HG02870 (cell line): ENCODE measurements at regions not wholly inside any gene's neighbourhood (a gene's known extent, or its start where the extent isn't known, plus 50 kb on each side); places are given as distances from the start of the nearest gene placed in this dataset.

Source experiments
- ATAC-seq: cut with Tn5 transposase; IDR thresholded peaks from one replicate; pipeline ENCODE4 v1.9.1; 2021; ENCODE audit warnings: mild to moderate bottlenecking, moderate library complexity; ENCODE audit not compliant: unreplicated experiment

GRCh38 chr5:158082696-158083287, 223.8 kb upstream of the CLINT1 start:
- no peak for ATAC-seq

- no peak for ATAC-seq
Observed at GRCh38 chr5:158080112-158080511, 221.2 kb upstream of the CLINT1 start.

GRCh38 chr5:158079097-158079496, 220.2 kb upstream of the CLINT1 start:
- ATAC-seq: no peak

- ATAC-seq: peak; percentile 81
Observed at GRCh38 chr5:158074992-158075769, 216.2 kb upstream of the CLINT1 start.

- ATAC-seq: no peak
Observed at GRCh38 chr5:158074597-158074991, 215.6 kb upstream of the CLINT1 start.

GRCh38 chr5:158070859-158071258, 211.9 kb upstream of the CLINT1 start:
- no peak for ATAC-seq

- ATAC-seq: no peak
Observed at GRCh38 chr5:158069838-158070237, 210.9 kb upstream of the CLINT1 start.

- ATAC-seq: no peak
Observed at GRCh38 chr5:158068964-158069363, 210.0 kb upstream of the CLINT1 start.

- ATAC-seq: no peak
Observed at GRCh38 chr5:158066076-158066475, 207.1 kb upstream of the CLINT1 start.

GRCh38 chr5:158064334-158065123, 205.6 kb upstream of the CLINT1 start:
- no peak for ATAC-seq

- ATAC-seq: no peak
Observed at GRCh38 chr5:158063052-158063451, 204.1 kb upstream of the CLINT1 start.

GRCh38 chr5:158061451-158061850, 202.5 kb upstream of the CLINT1 start:
- no peak for ATAC-seq

- ATAC-seq: no peak
Observed at GRCh38 chr5:158060212-158060611, 201.3 kb upstream of the CLINT1 start.

- ATAC-seq: no peak
Observed at GRCh38 chr5:158058208-158059120, 199.5 kb upstream of the CLINT1 start.

GRCh38 chr5:158056130-158056825, 197.3 kb upstream of the CLINT1 start:
- ATAC-seq: no peak

- no peak for ATAC-seq
Observed at GRCh38 chr5:158055111-158055501, 196.2 kb upstream of the CLINT1 start.

- no peak for ATAC-seq
Observed at GRCh38 chr5:158054223-158055110, 195.5 kb upstream of the CLINT1 start.

- ATAC-seq: no peak
Observed at GRCh38 chr5:158051036-158051435, 192.1 kb upstream of the CLINT1 start.

- ATAC-seq: no peak
Observed at GRCh38 chr5:158050421-158050820, 191.5 kb upstream of the CLINT1 start.
